Keratinocyte (primary cell): ENCODE measurements at regions not wholly inside any gene's neighbourhood (a gene's known extent, or its start where the extent isn't known, plus 50 kb on each side); places are given as distances from the start of the nearest gene placed in this dataset.

Experiments used
- CTCF ChIP-seq, 3 experiments: IDR thresholded peaks in 1 of 3; conservative IDR thresholded peaks in 1 of 3; optimal IDR thresholded peaks in 1 of 3; 2 replicates in 2 of 3; 3 replicates in 1 of 3; pipeline versions ENCODE3 to v1.5.1; 2011; ENCODE audit warnings: low read length in 3 of 3, mild to moderate bottlenecking in 3 of 3, moderate library complexity in 2 of 3, control low read depth in 1 of 3, inconsistent platforms in 1 of 3; ENCODE audit not compliant: insufficient read depth in 2 of 3; ENCODE audit errors: extremely low read depth in 1 of 3
- EZH2 ChIP-seq: IDR thresholded peaks from one replicate; pipeline ENCODE4 v1.6.1; 2012; ENCODE audit warnings: inconsistent platforms, mild to moderate bottlenecking, low read length, moderate library complexity

- TF ChIP-seq EZH2 (no peak), CTCF (optimal IDR thresholded peaks at IDR 0.05 in 1 of 3, IDR thresholded peaks at IDR 0.05 in 1 of 3, conservative IDR thresholded peaks at IDR 0.05 in 1 of 3; ENCODE audit: extremely low read depth in 1 of 3, insufficient read depth in 2 of 3, low read length in 3 of 3) (no peak)
These were observed 573.5 kb downstream of the COL12A1 start for GRCh38 chr6:74632196-74632875.
